Brain pericyte (primary cell): ENCODE measurements at regions not wholly inside any gene's neighbourhood (a gene's known extent, or its start where the extent isn't known, plus 50 kb on each side); places are given as distances from the start of the nearest gene placed in this dataset.
"Not testable (repeated sequence)": the region's sequence is repeated elsewhere in the genome, so short reads cannot be mapped to it uniquely, and the experiment has no call there.

Experiments used
- DNase-seq: peaks from one replicate; pipeline ENCODE4 v3.0.0-alpha.2; 2012; ENCODE audit warnings: low read depth, low spot score

- DNase-seq, result no peak
Measured at GRCh38 chr7:156547884-156548561, 92.6 kb upstream of the RNF32 start.

DNA sequence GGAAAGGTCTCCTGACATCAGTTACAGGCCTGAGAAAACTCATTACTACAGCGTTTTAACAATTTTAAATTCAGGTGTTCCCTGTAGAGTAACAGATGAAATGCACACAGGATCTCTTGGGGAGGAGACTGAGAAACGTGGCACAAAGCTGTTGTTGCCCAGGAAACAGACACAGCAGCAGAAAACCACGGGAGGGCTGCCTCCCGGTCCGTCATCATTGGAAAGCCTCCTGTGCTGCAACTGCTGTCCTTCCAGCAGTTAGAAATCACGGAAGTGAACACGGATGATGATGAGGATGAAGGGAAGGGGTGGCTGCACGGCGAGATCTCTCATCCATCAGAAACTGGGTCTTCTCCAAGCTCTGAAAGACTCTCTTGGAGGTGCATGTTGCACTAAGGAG lies 94.6 kb upstream of the RNF32 start:
- DNase-seq, result no peak

GRCh38 chr7:156544919-156545715 lies 95.5 kb upstream of the RNF32 start:
- no peak for DNase-seq

GRCh38 chr7:156543699-156544598 lies 96.6 kb upstream of the RNF32 start:
- no peak for DNase-seq

- no peak for DNase-seq
Measured at GRCh38 chr7:156540619-156541165, 99.9 kb upstream of the RNF32 start.

- DNase-seq, result no peak
Measured at GRCh38 chr7:156539999-156540398, 100.6 kb upstream of the RNF32 start.

GRCh38 chr7:156537006-156537405 lies 103.6 kb upstream of the RNF32 start:
- no peak for DNase-seq

GRCh38 chr7:156534925-156535324 lies 105.6 kb upstream of the RNF32 start:
- DNase-seq, result no peak

- DNase-seq, result no peak
Measured at GRCh38 chr7:156533964-156534363, 106.6 kb upstream of the RNF32 start.

DNA sequence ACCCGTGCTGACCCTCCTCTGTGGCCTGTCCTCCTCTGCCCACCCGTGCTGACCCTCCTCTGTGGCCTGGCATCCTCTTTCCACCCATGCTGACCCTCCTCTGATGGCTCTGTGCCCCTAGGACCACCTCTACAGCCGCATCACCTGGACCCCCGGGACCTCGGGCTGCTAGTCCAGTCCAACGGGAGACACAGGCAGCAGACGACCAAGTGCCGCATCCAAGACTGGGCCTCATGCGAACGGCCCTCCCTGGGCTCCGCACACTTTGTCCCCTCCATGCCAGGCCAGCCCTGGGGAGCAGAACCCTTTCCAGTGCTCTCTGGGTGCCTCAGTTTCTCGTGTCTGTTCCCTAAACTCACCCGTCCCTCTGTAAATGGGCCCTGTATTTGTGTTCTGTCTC lies 107.2 kb upstream of the RNF32 start:
- DNase-seq, result no peak

GRCh38 chr7:156532016-156532602 lies 108.5 kb upstream of the RNF32 start:
- no peak for DNase-seq

DNA sequence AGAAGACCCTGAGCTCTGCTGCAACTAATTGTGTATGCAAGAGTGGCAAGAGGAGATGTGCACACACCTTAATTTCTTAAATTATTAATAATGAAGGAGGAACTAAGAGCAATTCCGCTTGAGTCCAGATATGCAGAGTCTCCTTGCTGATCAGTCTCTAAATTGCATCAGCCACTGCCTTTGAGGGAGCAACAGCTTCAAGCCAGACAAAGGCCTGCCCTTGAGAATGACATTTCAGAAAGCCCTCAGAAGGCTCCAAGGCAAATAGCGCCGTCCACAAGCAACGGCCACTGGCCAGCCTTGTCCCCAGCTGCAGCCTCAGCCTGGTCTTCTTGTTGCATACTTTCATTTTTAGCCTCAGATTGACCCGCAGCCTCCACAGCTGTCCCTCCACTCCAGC lies 110.6 kb upstream of the RNF32 start:
- no peak for DNase-seq

DNA sequence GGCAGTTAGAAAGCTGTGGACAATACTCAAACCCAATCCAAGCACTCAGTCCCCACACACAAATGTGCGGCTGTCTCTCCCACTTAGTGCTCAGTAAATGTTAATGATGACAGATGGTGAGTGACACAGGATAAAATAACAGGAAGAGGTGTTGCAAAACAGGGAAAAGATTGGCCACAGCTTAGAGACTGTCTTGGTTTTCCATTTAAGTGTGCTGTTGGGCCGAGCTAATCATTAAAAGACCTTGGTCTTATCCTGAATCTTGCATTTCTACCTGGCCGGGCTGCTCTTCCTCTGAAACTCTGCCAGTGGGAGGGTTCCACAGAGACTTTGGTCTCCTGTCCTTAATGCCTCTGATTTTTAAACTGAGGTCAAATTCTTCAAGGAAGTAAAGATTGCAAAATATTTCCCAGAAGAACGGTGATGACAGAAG lies 113.1 kb upstream of the RNF32 start:
- no peak for DNase-seq

DNA sequence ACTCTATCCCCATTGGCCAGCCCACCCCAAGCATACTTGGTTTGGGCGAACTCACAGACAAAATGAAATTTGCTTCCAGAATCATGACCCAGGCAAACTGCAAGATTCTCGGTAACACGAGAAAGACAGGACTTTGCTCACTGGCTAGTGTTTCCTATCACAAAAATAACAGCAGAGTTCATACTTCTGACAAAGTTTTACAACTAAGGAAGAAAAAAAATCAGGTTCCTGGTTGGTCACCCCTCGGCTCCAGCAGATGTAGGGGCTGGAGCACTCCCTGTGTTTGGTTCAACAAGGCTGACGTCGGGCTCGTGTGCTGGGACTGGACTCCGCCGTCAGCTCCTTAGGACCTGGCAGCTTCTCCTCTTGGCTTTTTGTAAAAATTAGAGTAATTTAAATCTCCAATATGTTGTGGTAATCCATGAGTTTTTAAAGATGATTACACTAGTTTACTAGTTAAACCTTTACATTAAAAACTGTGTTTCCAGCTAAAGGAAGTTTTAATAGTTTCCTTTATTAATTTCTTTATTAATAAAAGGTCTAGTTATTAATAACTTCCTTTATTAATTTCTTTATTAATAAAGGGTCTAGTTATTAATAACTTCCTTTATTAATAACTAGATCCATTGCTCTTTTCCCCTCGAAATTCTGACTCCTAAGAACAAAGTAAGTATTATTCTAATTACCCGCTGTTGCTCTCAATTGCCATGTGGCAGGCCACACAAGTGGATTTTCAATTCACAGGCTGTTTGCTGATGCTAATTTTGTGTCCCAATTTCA lies 115.6 kb upstream of the RNF32 start:
- no peak for DNase-seq

DNA sequence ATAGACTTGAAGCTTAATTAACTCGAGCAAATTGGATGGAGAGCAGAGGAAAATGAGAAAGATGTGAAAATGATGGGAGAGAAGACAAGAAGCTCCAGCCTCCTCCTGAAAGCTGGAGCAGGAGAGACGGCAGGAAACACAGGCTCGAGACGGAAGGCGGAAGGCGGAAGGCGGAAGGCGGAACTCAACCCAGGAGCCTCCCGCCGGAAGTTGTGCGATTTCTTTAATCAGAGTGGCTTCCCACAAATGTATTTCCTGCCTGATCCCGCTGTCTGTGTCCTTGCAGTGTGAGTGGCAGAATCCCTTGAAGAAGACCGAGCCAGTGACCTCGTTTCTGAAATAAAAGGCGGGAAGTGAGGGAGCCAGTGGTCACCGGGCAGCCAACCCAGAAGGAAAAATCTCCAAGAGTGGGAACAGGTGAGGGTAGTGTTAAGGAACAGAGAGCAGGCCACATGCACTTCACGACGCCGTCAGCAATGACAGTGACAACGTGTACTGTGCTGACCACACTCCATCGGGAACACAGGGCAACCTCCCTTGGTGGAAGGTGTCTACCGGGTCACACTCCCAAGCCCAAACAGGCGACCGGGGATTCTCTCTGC lies 117.0 kb upstream of the RNF32 start:
- DNase-seq, result no peak

DNA sequence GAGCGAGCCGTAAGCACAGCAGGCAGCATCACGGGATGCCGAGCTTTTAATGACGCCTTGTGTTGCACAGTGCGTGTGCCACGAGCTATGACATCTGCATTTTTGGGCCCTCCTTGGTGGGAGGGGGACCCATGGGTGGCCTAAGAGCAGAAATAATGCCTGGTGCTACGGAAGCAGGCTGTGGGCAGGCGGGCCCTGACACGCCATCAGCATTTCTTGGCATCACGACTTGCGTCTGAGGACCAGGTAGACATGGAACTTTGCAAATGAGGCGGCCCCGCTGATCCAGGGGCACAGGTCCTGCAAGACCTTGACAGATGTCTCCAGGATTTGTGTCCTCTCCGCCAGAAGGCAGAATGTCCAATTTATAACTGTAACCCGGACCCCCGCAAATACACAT lies 117.8 kb upstream of the RNF32 start:
- DNase-seq, result no peak

DNA sequence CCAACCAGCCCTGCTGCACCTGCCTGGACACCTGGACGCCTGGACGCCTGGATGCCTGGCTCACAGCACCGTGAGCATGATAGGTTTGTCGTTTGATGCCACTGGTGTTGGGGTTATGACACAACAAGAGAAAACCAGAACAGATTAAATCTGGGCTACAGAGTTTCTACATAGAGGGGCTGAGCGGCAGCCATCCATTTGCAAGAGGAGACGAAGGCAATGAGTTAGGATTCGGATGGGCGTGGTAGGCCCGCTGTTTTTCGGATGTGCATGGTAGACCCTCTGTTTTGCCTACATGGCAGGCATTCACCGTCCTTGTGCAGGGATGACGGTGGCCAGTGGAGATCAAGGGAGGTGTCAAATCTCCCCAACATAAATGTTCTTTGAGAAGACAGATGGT lies 121.5 kb upstream of the RNF32 start:
- DNase-seq, result no peak

DNA sequence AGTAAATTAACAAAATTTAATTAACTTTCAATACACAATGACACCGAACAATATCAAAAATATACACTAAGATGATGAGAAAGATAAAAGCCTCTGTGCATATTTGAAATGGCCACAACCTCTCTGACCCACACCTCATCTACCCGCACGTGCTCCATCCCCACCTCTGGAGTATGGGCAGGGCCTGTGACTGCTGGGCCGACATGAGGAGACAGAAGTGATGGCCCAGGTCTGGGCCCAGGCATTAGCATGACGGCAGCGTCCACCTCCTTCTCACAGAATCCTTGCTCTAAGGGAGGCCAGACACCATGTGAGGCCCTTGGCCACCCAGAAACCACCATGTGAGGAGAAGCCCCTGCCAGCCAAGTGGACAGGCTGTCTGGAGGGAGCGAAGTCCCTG lies 122.1 kb upstream of the RNF32 start:
- DNase-seq, result no peak

GRCh38 chr7:156517858-156518257 lies 122.7 kb upstream of the RNF32 start:
- not testable (repeated sequence) for DNase-seq

- DNase-seq, result no peak
Measured at GRCh38 chr7:156516791-156517378, 123.7 kb upstream of the RNF32 start.
